ENCODE measurements at regions not wholly inside any gene's neighbourhood (a gene's known extent, or its start where the extent isn't known, plus 50 kb on each side); places are given as distances from the start of the nearest gene placed in this dataset.

- Histone ChIP-seq H3K4me2 (ENCODE audit: insufficient read depth, insufficient read length, low read length) (no peak overlapping the region), H3K79me1 (ENCODE audit: insufficient read depth, low read depth, low read length, poor library complexity, severe bottlenecking) (no peaks in the 10 kb centered on the region), H3K18ac (ENCODE audit: insufficient read length, low read depth, low read length) (no peak overlapping the region), H2BK5ac (ENCODE audit: insufficient read length, low read length) (no peak overlapping the region), H3K14ac (ENCODE audit: insufficient read depth, low read length) (no peak overlapping the region), H3K79me2 (ENCODE audit: insufficient read depth, low read length) (no peaks in the 10 kb centered on the region), H2AFZ (ENCODE audit: low read length) (no peak overlapping the region), H3K23me2 (ENCODE audit: insufficient read length, low read depth, low read length, poor library complexity, severe bottlenecking) (no peaks in the 10 kb centered on the region), H3K4me1 (ENCODE audit: insufficient read depth, low read length) (no peaks in the 10 kb centered on the region), H2BK15ac (ENCODE audit: low read depth, low read length) (no peak overlapping the region), H2BK12ac (ENCODE audit: insufficient read length, low read depth, low read length) (no peak overlapping the region), H4K91ac (ENCODE audit: insufficient read length, low read depth, low read length) (no peak overlapping the region), H4K5ac (ENCODE audit: insufficient read length, low read depth, low read length) (no peak overlapping the region), H4K8ac (replicated peaks; ENCODE audit: insufficient read length, low read depth, low read length) (no peak overlapping the region), H2BK120ac (ENCODE audit: low read depth, low read length, poor library complexity, severe bottlenecking) (no peak overlapping the region), H2BK20ac (ENCODE audit: low read depth, low read length, poor library complexity, severe bottlenecking) (no peak overlapping the region), H2AK5ac (ENCODE audit: insufficient read length, low read length) (no peak overlapping the region), H3K4ac (ENCODE audit: low read depth, low read length) (no peak overlapping the region), H3K56ac (ENCODE audit: insufficient read length, low read depth, low read length) (no peak overlapping the region), H3K27me3 (ENCODE audit: insufficient read depth, low read length) (no peaks in the 10 kb centered on the region), H3K27ac (ENCODE audit: insufficient read length, low read depth, low read length) (no peak overlapping the region), H3K9me3 (ENCODE audit: control insufficient read depth, low read depth, low read length) (no peaks in the 10 kb centered on the region), H3K9ac (ENCODE audit: extremely low read depth, insufficient read length, low read length) (no peak overlapping the region), H3K23ac (ENCODE audit: insufficient read length, low read depth, low read length) (no peak overlapping the region), H4K20me1 (ENCODE audit: control insufficient read depth, insufficient read depth, insufficient read length) (no peaks in the 10 kb centered on the region), H3T11ph (ENCODE audit: low read length) (no peak overlapping the region)
- DNase-seq: no peak
- no peak for TF ChIP-seq CTCF (conservative IDR thresholded peaks at IDR 0.05)
- H3K4me3 Mint-ChIP-seq: no peak overlapping the region
- H3K4me1 Mint-ChIP-seq: peaks cover 9 to 12% of the 10 kb centered on the region in 2 experiments
- H3K36me3 Mint-ChIP-seq (ENCODE audit: insufficient read depth in 1 of 3, low read depth in 3 of 3): peaks cover 0 to 3% (median 2%) of the 10 kb centered on the region in 3 experiments; a peak in 3 of 7 replicates
- H3K27me3 Mint-ChIP-seq (ENCODE audit: low read depth): no peaks in the 10 kb centered on the region
- H3K27ac Mint-ChIP-seq: no peak overlapping the region
- H3K9me3 Mint-ChIP-seq: peaks cover 0 to 3% of the 10 kb centered on the region in 2 experiments; a peak in 2 of 5 replicates
- no CpG with 5 or more reads among the region's 2 CpGs for WGBS (ENCODE audit: extremely low coverage, insufficient read length, low lambda C conversion rate)
Observed at GRCh38 chr4:30811296-30811695, 91.1 kb downstream of the PCDH7 start.

All from H9 (cell line).